OCI-LY7 (cell line): ENCODE measurements at regions not wholly inside any gene's neighbourhood (a gene's known extent, or its start where the extent isn't known, plus 50 kb on each side); places are given as distances from the start of the nearest gene placed in this dataset.

ENCODE experiments used
- BruUV-seq: library from RNA; stranded (reverse); fragments of 400-500 nt; replicated peaks from 2 replicates; lab custom pipeline; 2021; lab: Mats Ljungman, UMichigan
- CTCF ChIA-PET: fragments of 300-600 bp; sonication (Branson Sonifier 250); formaldehyde crosslinking; loops from one replicate; lab custom pipeline; 2022; ENCODE audit warnings: antibody characterized with exemption; ENCODE audit not compliant: unreplicated experiment; lab: Charles Lee
- POLR2A ChIA-PET: fragments of 300-600 bp; sonication (Branson Sonifier 250); formaldehyde crosslinking; loops from one replicate; lab custom pipeline; 2022; ENCODE audit warnings: antibody characterized with exemption; lab: Charles Lee
- DNase-seq: peaks from one replicate; pipeline ENCODE4 v3.0.0-alpha.2; 2015; ENCODE audit warnings: low spot score
- H2AFZ ChIP-seq: fragments of 200-600 bp; sonication (generic), shearing (Covaris generic); 2 replicates; pipeline ENCODE4 v1.6.1; 2014; ENCODE audit warnings: mild to moderate bottlenecking, antibody characterized with exemption, low read length, moderate library complexity
- H3K27ac ChIP-seq: fragments of 200-600 bp; sonication (generic); 2 replicates; pipeline ENCODE4 v1.5.1; 2014; ENCODE audit warnings: mixed run types, low read depth, mild to moderate bottlenecking, moderate library complexity, low read length, inconsistent platforms; ENCODE audit not compliant: poor library complexity, severe bottlenecking
- H3K36me3 ChIP-seq: fragments of 200-600 bp; sonication (generic); 2 replicates; pipeline ENCODE4 v1.6.1; 2014; ENCODE audit warnings: mild to moderate bottlenecking, antibody characterized with exemption, low read length, moderate library complexity, mixed read lengths; ENCODE audit not compliant: insufficient read depth
- H3K4me1 ChIP-seq: fragments of 200-600 bp; sonication (generic); 2 replicates; pipeline ENCODE4 v1.5.1; 2014; ENCODE audit warnings: mild to moderate bottlenecking, low read length; ENCODE audit not compliant: insufficient read depth, poor library complexity, severe bottlenecking
- H3K4me2 ChIP-seq: fragments of 200-600 bp; sonication (generic); 2 replicates; pipeline ENCODE4 v1.6.1; 2014; ENCODE audit warnings: mild to moderate bottlenecking, low read length
- H3K4me3 ChIP-seq: fragments of 200-600 bp; sonication (generic); 2 replicates; pipeline ENCODE4 v1.5.1; 2014; ENCODE audit warnings: mild to moderate bottlenecking, low read depth, low read length; ENCODE audit not compliant: poor library complexity, severe bottlenecking
- H3K79me2 ChIP-seq: fragments of 200-600 bp; sonication (generic); 2 replicates; pipeline ENCODE4 v1.6.1; 2016; ENCODE audit warnings: low read depth, mild to moderate bottlenecking, low read length, moderate library complexity, mixed read lengths; ENCODE audit not compliant: insufficient read depth
- H3K9me2 ChIP-seq: fragments of 200-600 bp; sonication (generic); 2 replicates; pipeline ENCODE4 v1.6.1; 2016; ENCODE audit warnings: mild to moderate bottlenecking, low read length, mixed read lengths; ENCODE audit not compliant: insufficient read depth
- H3K9me3 ChIP-seq: fragments of 200-600 bp; sonication (generic); 2 replicates; pipeline ENCODE4 v1.6.1; 2014; ENCODE audit warnings: mild to moderate bottlenecking, mixed run types, low read length, mixed read lengths
- H4K20me1 ChIP-seq: fragments of 200-600 bp; sonication (generic); 2 replicates; pipeline ENCODE4 v1.6.1; 2014; ENCODE audit warnings: mild to moderate bottlenecking, antibody characterized with exemption, low read length, moderate library complexity, mixed read lengths; ENCODE audit not compliant: insufficient read depth
- CTCF ChIP-seq: fragments of 200-600 bp; sonication (generic); conservative IDR thresholded peaks from 2 replicates; pipeline ENCODE4 v1.5.1; 2014; ENCODE audit warnings: mild to moderate bottlenecking, antibody characterized with exemption, low read length, moderate library complexity, mixed read lengths
- EZH2phosphoT487 ChIP-seq: fragments of 200-600 bp; sonication (generic); IDR thresholded peaks from 2 replicates; pipeline ENCODE4 v1.6.1; 2018; ENCODE audit warnings: low read depth, borderline replicate concordance, mild to moderate bottlenecking, mixed run types, antibody characterized with exemption, low read length, moderate library complexity, mixed read lengths
- intact Hi-C: fragments of 100-400 bp; cut with micrococcal nuclease; formaldehyde crosslinking; loops from one replicate; pipeline ENCODE4 v1.10.0; 2022; ENCODE audit not compliant: unreplicated experiment

- no peak overlapping the region for H3K4me3 ChIP-seq
- no peak for DNase-seq
- ChIA-PET CTCF (no interaction called here), POLR2A (no interaction called here)
- intact Hi-C loops, result no loop called here
- no peak overlapping the region for H2AFZ ChIP-seq
- H3K27ac ChIP-seq, result no peak overlapping the region
- TF ChIP-seq CTCF (no peak), EZH2phosphoT487 (no peak)
- no TSS peak for BruUV-seq
- H3K9me2 ChIP-seq, result no peaks in the 10 kb centered on the region
- H3K4me2 ChIP-seq, result no peak overlapping the region
- H3K4me1 ChIP-seq, result no peaks in the 10 kb centered on the region
- H3K36me3 ChIP-seq, result no peaks in the 10 kb centered on the region
- no peaks in the 10 kb centered on the region for H3K9me3 ChIP-seq
- no peaks in the 10 kb centered on the region for H4K20me1 ChIP-seq
- H3K79me2 ChIP-seq, result no peaks in the 10 kb centered on the region
These were observed 92.9 kb downstream of the TXNL1 start for GRCh38 chr18:56545464-56545863.

GRCh38 chr18:56542476-56542875, 95.9 kb downstream of the TXNL1 start:
- ChIA-PET POLR2A (no interaction called here), CTCF (no interaction called here)
- Histone ChIP-seq H3K9me3 (no peaks in the 10 kb centered on the region), H4K20me1 (no peaks in the 10 kb centered on the region), H3K4me1 (no peaks in the 10 kb centered on the region), H3K36me3 (no peaks in the 10 kb centered on the region), H3K9me2 (no peaks in the 10 kb centered on the region), H3K27ac (no peak overlapping the region), H3K4me2 (no peak overlapping the region), H2AFZ (no peak overlapping the region), H3K4me3 (no peak overlapping the region), H3K79me2 (no peaks in the 10 kb centered on the region)
- no peak for TF ChIP-seq CTCF
- no peak for TF ChIP-seq EZH2phosphoT487
- intact Hi-C loops, result no loop called here
- no peak for DNase-seq
- no TSS peak for BruUV-seq

- Histone ChIP-seq H3K4me1 (no peaks in the 10 kb centered on the region), H2AFZ (no peak overlapping the region), H4K20me1 (no peaks in the 10 kb centered on the region), H3K9me2 (no peaks in the 10 kb centered on the region), H3K4me2 (no peak overlapping the region), H3K79me2 (no peaks in the 10 kb centered on the region), H3K9me3 (no peaks in the 10 kb centered on the region), H3K27ac (no peak overlapping the region), H3K36me3 (no peaks in the 10 kb centered on the region), H3K4me3 (no peak overlapping the region)
- no TSS peak for BruUV-seq
- TF ChIP-seq CTCF, result no peak
- TF ChIP-seq EZH2phosphoT487, result no peak
- CTCF ChIA-PET, result no interaction called here
- POLR2A ChIA-PET, result no interaction called here
- intact Hi-C loops, result no loop called here
- no peak for DNase-seq
These were observed 96.6 kb downstream of the TXNL1 start for GRCh38 chr18:56541793-56542192.
